Panc1 (cell line): ENCODE measurements at regions not wholly inside any gene's neighbourhood (a gene's known extent, or its start where the extent isn't known, plus 50 kb on each side); places are given as distances from the start of the nearest gene placed in this dataset.

Experiments used
- CTCF ChIP-seq: fragments of 450-650 bp; IDR thresholded peaks from 2 replicates; pipeline ENCODE4 v1.5.1; 2017; ENCODE audit warnings: mild to moderate bottlenecking
- POLR2AphosphoS5 ChIP-seq: IDR thresholded peaks from 2 replicates; pipeline ENCODE4 v1.6.1; 2012; ENCODE audit warnings: mild to moderate bottlenecking, low read depth, low read length, moderate library complexity
- REST ChIP-seq, 2 experiments: IDR thresholded peaks; 2 replicates each; pipeline ENCODE4 v1.6.1; 2011 to 2012; ENCODE audit warnings: low read depth in 2 of 2, control low read depth in 1 of 2, low read length in 1 of 2, mild to moderate bottlenecking in 1 of 2, moderate library complexity in 1 of 2; ENCODE audit not compliant: insufficient read depth in 1 of 2
- TCF7L2 ChIP-seq: IDR thresholded peaks from 2 replicates; pipeline ENCODE4 v1.6.1; 2011; ENCODE audit warnings: mild to moderate bottlenecking, low read depth, low read length, inconsistent platforms

GRCh38 chr4:4613641-4614286 is 71.9 kb upstream of the STX18 start:
- TF ChIP-seq CTCF, result no peak
- no peak for TF ChIP-seq REST (IDR thresholded peaks at IDR 0.05; ENCODE audit: insufficient read depth in 1 of 2, low read depth in 2 of 2, low read length in 1 of 2)
- TF ChIP-seq TCF7L2, result no peak
- no peak for TF ChIP-seq POLR2AphosphoS5
